Peyer's patch (tissue), 4 donors: ENCODE measurements at regions not wholly inside any gene's neighbourhood (a gene's known extent, or its start where the extent isn't known, plus 50 kb on each side); places are given as distances from the start of the nearest gene placed in this dataset.

Experiments
- CTCF ChIP-seq, 6 experiments: fragments of 450-650 bp in 4 of 6; fragments of 200-600 bp in 2 of 6; sonication (generic) in 1 of 6; IDR thresholded peaks; one replicate each; pipeline ENCODE4 v1.5.1; 2017 to 2019; ENCODE audit warnings: antibody characterized with exemption in 6 of 6, mild to moderate bottlenecking in 3 of 6, moderate library complexity in 1 of 6
- POLR2A ChIP-seq, 2 donors: fragments of 450-650 bp; IDR thresholded peaks; one replicate each; pipeline ENCODE4 v1.5.1; 2017; ENCODE audit warnings: antibody characterized with exemption in 2 of 2, mild to moderate bottlenecking in 2 of 2, moderate library complexity in 2 of 2

- TF ChIP-seq POLR2A (IDR thresholded peaks at IDR 0.05): no peak
- TF ChIP-seq CTCF (IDR thresholded peaks at IDR 0.05): no peak
Measured at GRCh38 chr16:85246473-85246872, 134.2 kb upstream of the CIBAR2 start.
